WTC11 (cell line): ENCODE measurements at regions not wholly inside any gene's neighbourhood (a gene's known extent, or its start where the extent isn't known, plus 50 kb on each side); places are given as distances from the start of the nearest gene placed in this dataset.
"Not testable (repeated sequence)": the region's sequence is repeated elsewhere in the genome, so short reads cannot be mapped to it uniquely, and the experiment has no call there.

ENCODE experiments used
- ATAC-seq: fragments of 200-7000 bp; cut with Tn5 transposase; 2 replicates; pipeline ENCODE4 v1.10.0; 2021; ENCODE audit warnings: mild to moderate bottlenecking, moderate library complexity
- CTCF ChIA-PET: fragments of 300-600 bp; sonication (Branson Sonifier 250); formaldehyde crosslinking; loops from one replicate; lab custom pipeline; 2021; ENCODE audit warnings: antibody characterized with exemption; lab: Charles Lee
- POLR2A ChIA-PET: fragments of 350-600 bp; sonication (Branson Sonifier 250); formaldehyde crosslinking; loops from one replicate; lab custom pipeline; 2021; ENCODE audit warnings: antibody characterized with exemption; lab: Charles Lee
- DNase-seq: peaks from one replicate; pipeline ENCODE4 v3.0.0; 2021; ENCODE audit warnings: low spot score
- H3K27ac Mint-ChIP-seq: 2 replicates; pipeline ENCODE4 v1.8.0; 2021; ENCODE audit warnings: mixed read lengths
- H3K27me3 Mint-ChIP-seq: 2 replicates; pipeline ENCODE4 v1.8.0; 2021; ENCODE audit warnings: low read depth, mild to moderate bottlenecking, moderate library complexity, mixed read lengths
- H3K36me3 Mint-ChIP-seq: 2 replicates; pipeline ENCODE4 v1.8.0; 2021; ENCODE audit warnings: mixed read lengths
- H3K4me1 Mint-ChIP-seq: 2 replicates; pipeline ENCODE4 v1.8.0; 2022; ENCODE audit warnings: mixed read lengths
- H3K4me3 Mint-ChIP-seq: 2 replicates; pipeline ENCODE4 v1.8.0; 2021; ENCODE audit warnings: mild to moderate bottlenecking, moderate library complexity, mixed read lengths
- H3K9me3 Mint-ChIP-seq: 2 replicates; pipeline ENCODE4 v1.8.0; 2021; ENCODE audit warnings: mixed read lengths
- ATF3 ChIP-seq: sonication (generic); formaldehyde crosslinking; conservative IDR thresholded peaks from 2 replicates; pipeline ENCODE4 v1.8.1; 2022; ENCODE audit warnings: mild to moderate bottlenecking, missing genetic modification reagents
- CBFB ChIP-seq: sonication (generic); formaldehyde crosslinking; IDR thresholded peaks from 2 replicates; pipeline ENCODE4 v1.8.1; 2022; ENCODE audit warnings: mild to moderate bottlenecking, low read depth, missing genetic modification reagents
- ELF4 ChIP-seq: sonication (generic); formaldehyde crosslinking; IDR thresholded peaks from 2 replicates; pipeline ENCODE4 v1.8.1; 2022; ENCODE audit warnings: low read depth, mild to moderate bottlenecking, moderate library complexity, missing genetic modification reagents
- EMX1 ChIP-seq: fragments of 250-450 bp; sonication (Bioruptor Pico); IDR thresholded peaks from 2 replicates; pipeline ENCODE4 v1.8.0; 2021; ENCODE audit warnings: mild to moderate bottlenecking
- FOXK1 ChIP-seq: sonication (generic); formaldehyde crosslinking; IDR thresholded peaks from 2 replicates; pipeline ENCODE4 v1.8.0; 2022; ENCODE audit warnings: mild to moderate bottlenecking, moderate library complexity, missing genetic modification reagents
- GTF2I ChIP-seq: fragments of 250-450 bp; sonication (Bioruptor Pico); conservative IDR thresholded peaks from 2 replicates; pipeline ENCODE4 v1.4.0; 2021; ENCODE audit warnings: mild to moderate bottlenecking
- JAZF1 ChIP-seq: fragments of 250-450 bp; sonication (Bioruptor Pico); IDR thresholded peaks from 2 replicates; pipeline ENCODE4 v1.9.0; 2021; ENCODE audit warnings: moderate library complexity, mild to moderate bottlenecking, inconsistent platforms
- MLX ChIP-seq: sonication (generic); formaldehyde crosslinking; IDR thresholded peaks from 2 replicates; pipeline ENCODE4 v1.8.1; 2023; ENCODE audit warnings: mild to moderate bottlenecking, missing genetic modification reagents, moderate library complexity
- NFE2L1 ChIP-seq: sonication (generic); formaldehyde crosslinking; IDR thresholded peaks from 2 replicates; pipeline ENCODE4 v1.8.1; 2023; ENCODE audit warnings: missing genetic modification reagents
- SMAD4 ChIP-seq: sonication (generic); formaldehyde crosslinking; IDR thresholded peaks from 2 replicates; pipeline ENCODE4 v1.8.0; 2022; ENCODE audit warnings: mild to moderate bottlenecking, missing genetic modification reagents
- SP1 ChIP-seq: sonication (generic); formaldehyde crosslinking; conservative IDR thresholded peaks from 2 replicates; pipeline ENCODE4 v1.8.1; 2022; ENCODE audit warnings: missing genetic modification reagents
- ZBTB21 ChIP-seq: sonication (generic); formaldehyde crosslinking; IDR thresholded peaks from 2 replicates; pipeline ENCODE4 v1.8.1; 2023; ENCODE audit warnings: mild to moderate bottlenecking, missing genetic modification reagents, borderline replicate concordance
- ZNF219 ChIP-seq: sonication (generic); formaldehyde crosslinking; IDR thresholded peaks from 2 replicates; pipeline ENCODE4 v1.8.0; 2023; ENCODE audit warnings: missing genetic modification reagents, mild to moderate bottlenecking, borderline replicate concordance
- ZNF317 ChIP-seq: sonication (generic); formaldehyde crosslinking; IDR thresholded peaks from 2 replicates; pipeline ENCODE4 v1.8.1; 2023; ENCODE audit warnings: low read depth, mild to moderate bottlenecking, moderate library complexity, missing genetic modification reagents, borderline replicate concordance
- TF ChIP-seq, protein P1 (sequence below): fragments of 250-450 bp; sonication (Bioruptor Pico); conservative IDR thresholded peaks from 2 replicates; pipeline ENCODE4 v1.9.0; 2021; ENCODE audit warnings: mild to moderate bottlenecking
- TF ChIP-seq, protein P2 (sequence below): sonication (generic); formaldehyde crosslinking; IDR thresholded peaks from 2 replicates; pipeline ENCODE4 v1.8.1; 2023; ENCODE audit warnings: mild to moderate bottlenecking, missing genetic modification reagents
- TF ChIP-seq, protein P3 (sequence below): sonication (generic); formaldehyde crosslinking; IDR thresholded peaks from 2 replicates; pipeline ENCODE4 v1.8.1; 2023; ENCODE audit warnings: mild to moderate bottlenecking, missing genetic modification reagents, borderline replicate concordance

GRCh38 chr5:27748847-27749246 is 710.5 kb upstream of the CDH9 start:
- CTCF ChIA-PET = no interaction called here
- Mint-ChIP-seq H3K4me1 (no peaks in the 10 kb centered on the region), H3K9me3 (peaks cover 67% of the 10 kb centered on the region), H3K4me3 (no peak overlapping the region), H3K36me3 (peaks cover 26% of the 10 kb centered on the region), H3K27me3 (no peaks in the 10 kb centered on the region), H3K27ac (no peak overlapping the region)
- POLR2A ChIA-PET = no interaction called here
- DNase-seq (no peak), ATAC-seq (no peak)
- TF ChIP-seq ZNF219 (CRISPR knock-in tag) (no peak), MLX (CRISPR knock-in tag) (no peak), CBFB (CRISPR knock-in tag) (no peak), NFE2L1 (CRISPR knock-in tag) (no peak), SMAD4 (CRISPR knock-in tag) (no peak), ELF4 (CRISPR knock-in tag) (no peak), FOXK1 (CRISPR knock-in tag) (no peak), SP1 (no peak), ZNF317 (no peak), ATF3 (CRISPR knock-in tag) (no peak), GTF2I (CRISPR knock-in tag) (no peak), JAZF1 (no peak), EMX1 (CRISPR knock-in tag) (no peak), ZBTB21 (CRISPR knock-in tag) (no peak)
- TF ChIP-seq, protein P1, sequence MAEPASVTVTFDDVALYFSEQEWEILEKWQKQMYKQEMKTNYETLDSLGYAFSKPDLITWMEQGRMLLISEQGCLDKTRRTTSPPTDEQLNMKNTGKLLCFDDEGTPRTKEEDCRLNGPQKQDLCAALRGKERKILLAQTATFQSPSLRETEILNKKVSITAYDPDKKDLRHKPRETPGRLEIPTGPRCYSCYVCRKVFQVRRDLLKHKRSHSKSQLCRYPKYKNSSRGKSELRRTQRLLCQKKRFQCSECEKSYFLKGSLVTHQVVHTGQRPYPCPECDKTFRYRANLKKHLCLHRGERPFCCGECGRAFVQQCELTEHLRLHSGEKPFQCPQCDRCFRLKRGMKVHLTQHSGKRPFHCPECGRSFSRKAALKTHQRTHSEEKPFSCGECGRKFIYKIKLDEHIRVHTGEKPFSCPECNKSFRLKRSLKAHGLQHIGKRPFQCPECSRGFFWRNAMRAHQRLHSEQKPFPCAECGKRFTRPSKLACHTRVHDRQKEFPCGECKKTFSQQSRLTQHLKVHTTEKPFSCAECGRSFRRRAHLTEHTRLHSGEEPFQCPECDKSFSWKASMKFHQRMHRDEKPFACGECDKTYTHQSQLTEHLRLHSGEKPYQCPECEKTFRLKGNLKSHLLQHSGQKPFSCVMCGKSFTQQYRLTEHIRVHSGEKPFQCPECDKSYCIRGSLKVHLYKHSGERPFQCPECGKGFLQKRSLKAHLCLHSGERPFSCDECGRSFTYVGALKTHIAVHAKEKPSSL (CRISPR knock-in tag) = no peak
- TF ChIP-seq, protein P2, sequence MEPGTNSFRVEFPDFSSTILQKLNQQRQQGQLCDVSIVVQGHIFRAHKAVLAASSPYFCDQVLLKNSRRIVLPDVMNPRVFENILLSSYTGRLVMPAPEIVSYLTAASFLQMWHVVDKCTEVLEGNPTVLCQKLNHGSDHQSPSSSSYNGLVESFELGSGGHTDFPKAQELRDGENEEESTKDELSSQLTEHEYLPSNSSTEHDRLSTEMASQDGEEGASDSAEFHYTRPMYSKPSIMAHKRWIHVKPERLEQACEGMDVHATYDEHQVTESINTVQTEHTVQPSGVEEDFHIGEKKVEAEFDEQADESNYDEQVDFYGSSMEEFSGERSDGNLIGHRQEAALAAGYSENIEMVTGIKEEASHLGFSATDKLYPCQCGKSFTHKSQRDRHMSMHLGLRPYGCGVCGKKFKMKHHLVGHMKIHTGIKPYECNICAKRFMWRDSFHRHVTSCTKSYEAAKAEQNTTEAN (CRISPR knock-in tag) = no peak
- TF ChIP-seq, protein P3, sequence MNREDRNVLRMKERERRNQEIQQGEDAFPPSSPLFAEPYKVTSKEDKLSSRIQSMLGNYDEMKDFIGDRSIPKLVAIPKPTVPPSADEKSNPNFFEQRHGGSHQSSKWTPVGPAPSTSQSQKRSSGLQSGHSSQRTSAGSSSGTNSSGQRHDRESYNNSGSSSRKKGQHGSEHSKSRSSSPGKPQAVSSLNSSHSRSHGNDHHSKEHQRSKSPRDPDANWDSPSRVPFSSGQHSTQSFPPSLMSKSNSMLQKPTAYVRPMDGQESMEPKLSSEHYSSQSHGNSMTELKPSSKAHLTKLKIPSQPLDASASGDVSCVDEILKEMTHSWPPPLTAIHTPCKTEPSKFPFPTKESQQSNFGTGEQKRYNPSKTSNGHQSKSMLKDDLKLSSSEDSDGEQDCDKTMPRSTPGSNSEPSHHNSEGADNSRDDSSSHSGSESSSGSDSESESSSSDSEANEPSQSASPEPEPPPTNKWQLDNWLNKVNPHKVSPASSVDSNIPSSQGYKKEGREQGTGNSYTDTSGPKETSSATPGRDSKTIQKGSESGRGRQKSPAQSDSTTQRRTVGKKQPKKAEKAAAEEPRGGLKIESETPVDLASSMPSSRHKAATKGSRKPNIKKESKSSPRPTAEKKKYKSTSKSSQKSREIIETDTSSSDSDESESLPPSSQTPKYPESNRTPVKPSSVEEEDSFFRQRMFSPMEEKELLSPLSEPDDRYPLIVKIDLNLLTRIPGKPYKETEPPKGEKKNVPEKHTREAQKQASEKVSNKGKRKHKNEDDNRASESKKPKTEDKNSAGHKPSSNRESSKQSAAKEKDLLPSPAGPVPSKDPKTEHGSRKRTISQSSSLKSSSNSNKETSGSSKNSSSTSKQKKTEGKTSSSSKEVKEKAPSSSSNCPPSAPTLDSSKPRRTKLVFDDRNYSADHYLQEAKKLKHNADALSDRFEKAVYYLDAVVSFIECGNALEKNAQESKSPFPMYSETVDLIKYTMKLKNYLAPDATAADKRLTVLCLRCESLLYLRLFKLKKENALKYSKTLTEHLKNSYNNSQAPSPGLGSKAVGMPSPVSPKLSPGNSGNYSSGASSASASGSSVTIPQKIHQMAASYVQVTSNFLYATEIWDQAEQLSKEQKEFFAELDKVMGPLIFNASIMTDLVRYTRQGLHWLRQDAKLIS = no peak

DNA sequence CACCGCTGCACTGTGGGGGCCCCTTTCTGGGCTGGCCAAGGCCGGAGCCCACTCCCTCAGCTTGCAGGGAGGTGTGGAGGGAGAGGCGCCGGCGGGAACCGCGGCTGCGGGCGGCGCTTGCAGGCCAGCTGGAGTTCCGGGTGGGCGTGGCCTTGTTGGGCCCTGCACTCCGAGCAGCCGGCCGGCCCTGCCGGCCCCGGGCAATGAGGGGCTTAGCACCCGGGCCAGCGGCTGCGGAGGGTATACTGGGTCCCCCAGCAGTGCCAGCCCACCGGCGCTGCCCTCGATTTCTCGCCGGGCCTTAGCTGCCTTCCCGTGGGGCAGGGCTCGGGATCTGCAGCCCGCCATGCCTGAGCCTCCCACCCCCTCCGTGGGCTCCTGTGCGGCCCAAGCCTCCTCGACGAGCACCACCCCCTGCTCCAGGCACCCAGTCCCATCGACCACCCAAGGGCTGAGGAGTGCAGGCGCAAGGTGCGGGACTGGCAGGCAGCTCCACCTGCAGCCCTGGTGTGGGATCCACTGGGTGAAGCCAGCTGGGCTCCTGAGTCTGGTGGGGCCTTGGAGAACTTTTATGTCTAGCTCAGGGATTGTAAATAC is 705.1 kb upstream of the CDH9 start:
- CTCF ChIA-PET, POLR2A ChIA-PET, H3K4me3 Mint-ChIP-seq, H3K27me3 Mint-ChIP-seq, DNase-seq, H3K4me1 Mint-ChIP-seq, ATAC-seq, H3K27ac Mint-ChIP-seq: not testable (repeated sequence)
- Mint-ChIP-seq H3K36me3 (peaks cover 15% of the 10 kb centered on the region), H3K9me3 (peaks cover 41% of the 10 kb centered on the region)
